IMR-90 (cell line): ENCODE measurements at regions not wholly inside any gene's neighbourhood (a gene's known extent, or its start where the extent isn't known, plus 50 kb on each side); places are given as distances from the start of the nearest gene placed in this dataset.

Experiments used
- BHLHE40 ChIP-seq: fragments of 150-350 bp; IDR thresholded peaks from 2 replicates; pipeline ENCODE4 v1.6.1; 2016; ENCODE audit warnings: mild to moderate bottlenecking, low read depth, low read length
- CTCF ChIP-seq: conservative IDR thresholded peaks from 2 replicates; pipeline ENCODE4 v1.5.1; 2012; ENCODE audit warnings: mild to moderate bottlenecking, low read depth, low read length, improper control_type of control experiment
- MXI1 ChIP-seq: IDR thresholded peaks from 2 replicates; pipeline ENCODE4 v1.6.1; 2012; ENCODE audit warnings: low read depth, mild to moderate bottlenecking, low read length, moderate library complexity, borderline replicate concordance
- POLR2A ChIP-seq: IDR thresholded peaks from 2 replicates; pipeline ENCODE4 v1.6.1; 2012; ENCODE audit warnings: mild to moderate bottlenecking, low read depth, low read length

GRCh38 chr4:27089186-27089585, 228.5 kb downstream of the STIM2 start:
- TF ChIP-seq BHLHE40 (no peak), CTCF (no peak), POLR2A (no peak), MXI1 (no peak)
